GM12874 (cell line): ENCODE measurements at regions not wholly inside any gene's neighbourhood (a gene's known extent, or its start where the extent isn't known, plus 50 kb on each side); places are given as distances from the start of the nearest gene placed in this dataset.

Source experiments
- TF ChIP-seq, protein P1 (sequence below): IDR thresholded peaks from 2 replicates; pipeline ENCODE4 v1.5.1; 2011; ENCODE audit warnings: low read depth, mild to moderate bottlenecking, control low read depth, low read length, moderate library complexity; ENCODE audit not compliant: insufficient read depth

GRCh38 chr10:62492870-62493180 lies 118.7 kb downstream of the ZNF365 start:
- TF ChIP-seq, protein P1, sequence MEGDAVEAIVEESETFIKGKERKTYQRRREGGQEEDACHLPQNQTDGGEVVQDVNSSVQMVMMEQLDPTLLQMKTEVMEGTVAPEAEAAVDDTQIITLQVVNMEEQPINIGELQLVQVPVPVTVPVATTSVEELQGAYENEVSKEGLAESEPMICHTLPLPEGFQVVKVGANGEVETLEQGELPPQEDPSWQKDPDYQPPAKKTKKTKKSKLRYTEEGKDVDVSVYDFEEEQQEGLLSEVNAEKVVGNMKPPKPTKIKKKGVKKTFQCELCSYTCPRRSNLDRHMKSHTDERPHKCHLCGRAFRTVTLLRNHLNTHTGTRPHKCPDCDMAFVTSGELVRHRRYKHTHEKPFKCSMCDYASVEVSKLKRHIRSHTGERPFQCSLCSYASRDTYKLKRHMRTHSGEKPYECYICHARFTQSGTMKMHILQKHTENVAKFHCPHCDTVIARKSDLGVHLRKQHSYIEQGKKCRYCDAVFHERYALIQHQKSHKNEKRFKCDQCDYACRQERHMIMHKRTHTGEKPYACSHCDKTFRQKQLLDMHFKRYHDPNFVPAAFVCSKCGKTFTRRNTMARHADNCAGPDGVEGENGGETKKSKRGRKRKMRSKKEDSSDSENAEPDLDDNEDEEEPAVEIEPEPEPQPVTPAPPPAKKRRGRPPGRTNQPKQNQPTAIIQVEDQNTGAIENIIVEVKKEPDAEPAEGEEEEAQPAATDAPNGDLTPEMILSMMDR: no peak

GRCh38 chr10:62496925-62497324 lies 122.8 kb downstream of the ZNF365 start:
- TF ChIP-seq, protein P1: no peak

DNA sequence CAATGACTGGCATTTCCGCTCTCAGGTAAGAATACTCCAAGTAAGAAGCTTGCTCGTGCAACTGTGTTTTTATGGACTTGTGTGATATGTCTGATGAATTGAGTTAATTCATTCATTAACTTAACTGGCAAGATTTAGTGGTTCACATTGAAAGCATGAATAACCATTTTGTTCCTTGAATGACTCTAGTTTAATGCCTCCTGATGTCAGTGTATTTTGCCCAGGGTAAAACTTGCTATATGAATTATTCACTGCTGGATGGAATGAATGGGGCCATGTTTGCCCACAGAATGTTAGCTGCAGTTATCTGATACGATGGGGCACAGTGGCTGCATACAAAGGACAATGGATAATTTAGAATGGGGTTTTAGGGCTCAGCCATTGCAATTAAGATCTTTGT lies 124.1 kb downstream of the ZNF365 start:
- TF ChIP-seq, protein P1: no peak

DNA sequence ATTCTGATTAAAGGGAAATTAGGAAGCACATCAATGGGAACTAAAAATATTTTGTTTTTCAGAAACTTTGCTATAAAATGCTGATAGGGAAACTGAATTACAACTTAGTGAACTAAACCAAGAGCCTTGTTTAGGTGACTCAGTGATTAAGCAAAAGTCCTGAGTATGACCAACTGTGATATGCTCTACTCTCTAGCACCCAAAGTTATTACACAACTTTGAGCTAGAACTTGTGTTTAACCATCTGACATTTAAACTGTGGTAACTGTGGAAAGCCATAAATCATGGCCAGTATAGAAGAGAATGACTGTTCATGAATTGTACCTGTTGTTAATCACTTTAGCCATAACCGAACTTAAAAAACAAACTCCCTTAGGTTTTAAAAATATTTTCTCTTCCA lies 127.4 kb downstream of the ZNF365 start:
- TF ChIP-seq, protein P1: no peak

GRCh38 chr10:62502995-62503613 lies 128.9 kb downstream of the ZNF365 start:
- TF ChIP-seq, protein P1: no peak

GRCh38 chr10:62503872-62504271 lies 129.7 kb downstream of the ZNF365 start:
- TF ChIP-seq, protein P1: no peak

DNA sequence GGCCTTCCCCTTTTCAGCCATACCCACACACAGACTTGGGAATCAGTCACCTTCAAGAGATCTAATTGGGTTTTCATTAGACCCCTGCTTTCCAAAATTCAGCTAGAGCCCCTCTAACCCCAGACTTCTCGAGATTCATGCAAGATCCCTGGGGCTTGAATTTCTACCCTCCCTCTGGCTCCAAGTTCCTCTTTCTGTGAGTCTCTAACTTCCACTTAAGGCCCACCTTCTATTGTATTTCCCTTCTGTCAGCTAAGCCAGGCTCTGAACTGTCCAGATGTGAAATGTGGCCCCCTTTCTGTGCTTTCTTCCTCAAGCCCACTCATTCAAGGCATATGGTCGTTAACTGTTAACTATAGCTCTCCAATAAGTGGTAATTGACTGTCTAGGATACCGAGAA lies 132.2 kb downstream of the ZNF365 start:
- TF ChIP-seq, protein P1: no peak
